Left ventricle myocardium inferior (tissue), 1 donor: ENCODE measurements at regions not wholly inside any gene's neighbourhood (a gene's known extent, or its start where the extent isn't known, plus 50 kb on each side); places are given as distances from the start of the nearest gene placed in this dataset.
"Not testable (repeated sequence)": the region's sequence is repeated elsewhere in the genome, so short reads cannot be mapped to it uniquely, and the experiment has no call there.

Experiments
- DNase-seq: peaks from one replicate; pipeline ENCODE4 v3.0.0-alpha.2; 2020
- H3K27ac ChIP-seq: fragments of 200-600 bp; replicated peaks from 2 replicates; pipeline ENCODE4 v1.8.0; 2021
- H3K27me3 ChIP-seq: fragments of 200-600 bp; 2 replicates; pipeline ENCODE4 v1.8.0; 2021; ENCODE audit warnings: low read depth
- H3K36me3 ChIP-seq: fragments of 200-600 bp; 2 replicates; pipeline ENCODE4 v1.8.0; 2021
- H3K4me1 ChIP-seq: fragments of 200-600 bp; 2 replicates; pipeline ENCODE4 v1.8.0; 2021
- H3K4me3 ChIP-seq: fragments of 200-600 bp; 2 replicates; pipeline ENCODE4 v1.8.0; 2021; ENCODE audit warnings: mild to moderate bottlenecking, moderate library complexity
- H3K9me3 ChIP-seq: fragments of 200-600 bp; replicated peaks from 2 replicates; pipeline ENCODE4 v1.8.0; 2021
- CTCF ChIP-seq: fragments of 200-600 bp; IDR thresholded peaks from 2 replicates; pipeline ENCODE4 v1.8.0; 2021; ENCODE audit warnings: antibody characterized with exemption, mild to moderate bottlenecking, borderline replicate concordance
- intact Hi-C: fragments of 100-400 bp; cut with micrococcal nuclease; formaldehyde crosslinking; loops from one replicate; pipeline ENCODE4 v1.11.0; 2022
- donor health status: DM: no; HTN: yes; CAD: no; lungs with severe emphysema.

- DNase-seq, result no peak
- intact Hi-C loops, result no loop called here
Observed at GRCh38 chr2:221958224-221958623, 340.6 kb downstream of the PAX3 start.

GRCh38 chr2:221948076-221948475 lies 350.7 kb downstream of the PAX3 start:
- no peak for DNase-seq
- Histone ChIP-seq H3K36me3 (no peaks in the 10 kb centered on the region), H3K4me3 (no peak overlapping the region), H3K27me3 (no peaks in the 10 kb centered on the region), H3K9me3 (peaks cover 18% of the 10 kb centered on the region), H3K4me1 (no peaks in the 10 kb centered on the region), H3K27ac (no peak overlapping the region)
- intact Hi-C loops, result no loop called here
- TF ChIP-seq CTCF, result no peak

More at GRCh38 chr2:221958224-221958623, 340.6 kb downstream of the PAX3 start:
- Histone ChIP-seq H3K27me3 (peaks cover 9% of the 10 kb centered on the region), H3K27ac (no peak overlapping the region), H3K4me1 (no peaks in the 10 kb centered on the region), H3K9me3 (no peaks in the 10 kb centered on the region), H3K4me3 (no peak overlapping the region), H3K36me3 (no peaks in the 10 kb centered on the region)
- no peak for TF ChIP-seq CTCF

- H3K4me3 ChIP-seq, H3K4me1 ChIP-seq, intact Hi-C loops, DNase-seq, H3K27ac ChIP-seq, H3K36me3 ChIP-seq, H3K27me3 ChIP-seq: not testable (repeated sequence)
- H3K9me3 ChIP-seq, result peaks cover 18% of the 10 kb centered on the region
Observed at GRCh38 chr2:221944452-221944851, 354.3 kb downstream of the PAX3 start.

GRCh38 chr2:221943076-221943810 lies 355.6 kb downstream of the PAX3 start:
- DNase-seq, result no peak
- peak overlapping the region; percentile 78 for H3K27ac ChIP-seq

GRCh38 chr2:221931251-221931991 lies 359.3 kb upstream of the EPHA4 start:
- DNase-seq, result no peak
- H3K4me3 ChIP-seq, result no peak overlapping the region

More at GRCh38 chr2:221943076-221943810, 355.6 kb downstream of the PAX3 start:
- Histone ChIP-seq H3K4me1 (no peaks in the 10 kb centered on the region), H3K4me3 (no peak overlapping the region), H3K27me3 (no peaks in the 10 kb centered on the region), H3K9me3 (peaks cover 18% of the 10 kb centered on the region), H3K36me3 (no peaks in the 10 kb centered on the region)
- no peak for TF ChIP-seq CTCF
- intact Hi-C loops, result no loop called here

More at GRCh38 chr2:221931251-221931991, 359.3 kb upstream of the EPHA4 start:
- H3K4me1 ChIP-seq, result no peaks in the 10 kb centered on the region
- no peaks in the 10 kb centered on the region for H3K36me3 ChIP-seq
- intact Hi-C loops, result no loop called here
- H3K27me3 ChIP-seq, result peaks cover 9% of the 10 kb centered on the region
- no peak overlapping the region for H3K27ac ChIP-seq
- H3K9me3 ChIP-seq, result peaks cover 8% of the 10 kb centered on the region
- no peak for TF ChIP-seq CTCF
